ENCODE measurements at regions not wholly inside any gene's neighbourhood (a gene's known extent, or its start where the extent isn't known, plus 50 kb on each side); places are given as distances from the start of the nearest gene placed in this dataset.

GRCh38 chr12:87117526-87117925, 861.3 kb upstream of the MGAT4C start:
- Mint-ChIP-seq H3K4me1 (ENCODE audit: low read depth) (no peaks in the 10 kb centered on the region), H3K4me3 (no peak overlapping the region), H3K27me3 (no peaks in the 10 kb centered on the region), H3K27ac (no peak overlapping the region), H3K9me3 (peaks cover 4% of the 10 kb centered on the region), H3K36me3 (ENCODE audit: low read depth) (no peaks in the 10 kb centered on the region)
- no peaks in the 10 kb centered on the region for H3K4me1 ChIP-seq (ENCODE audit: insufficient read depth, low read length)
- no peaks in the 10 kb centered on the region for H3K27me3 ChIP-seq (ENCODE audit: control insufficient read depth in 1 of 2, insufficient read depth in 2 of 2, low read length in 2 of 2)
- no peak for DNase-seq
- ChIA-PET CTCF (no interaction called here), POLR2A (no interaction called here)
- peaks cover 0 to 5% of the 10 kb centered on the region in 2 experiments for H3K9me3 ChIP-seq (ENCODE audit: control insufficient read depth in 1 of 2, insufficient read depth in 1 of 2, low read length in 2 of 2)
- no peak for ATAC-seq (ENCODE audit: poor library complexity)
- TF ChIP-seq CTCF (IDR thresholded peaks at IDR 0.05), result no peak
- H3K36me3 ChIP-seq (ENCODE audit: insufficient read depth, low read length), result no peaks in the 10 kb centered on the region
- intact Hi-C loops (cut with DNase I, micrococcal nuclease), result no loop called here
- no peak overlapping the region for H3K4me3 ChIP-seq (ENCODE audit: low read length)
- H3K27ac ChIP-seq (ENCODE audit: low read depth in 1 of 2, low read length in 2 of 2), result no peak overlapping the region

GRCh38 chr12:87116780-87117179, 860.6 kb upstream of the MGAT4C start:
- ChIA-PET POLR2A (no interaction called here), CTCF (no interaction called here)
- intact Hi-C loops (cut with DNase I, micrococcal nuclease), result no loop called here
- no peak overlapping the region for H3K27ac ChIP-seq (ENCODE audit: low read depth in 1 of 2, low read length in 2 of 2)
- DNase-seq (no peak), ATAC-seq (ENCODE audit: poor library complexity) (no peak)
- no peaks in the 10 kb centered on the region for H3K36me3 ChIP-seq (ENCODE audit: insufficient read depth, low read length)
- Mint-ChIP-seq H3K4me1 (ENCODE audit: low read depth) (no peaks in the 10 kb centered on the region), H3K27ac (no peak overlapping the region), H3K27me3 (no peaks in the 10 kb centered on the region), H3K4me3 (no peak overlapping the region), H3K36me3 (ENCODE audit: low read depth) (no peaks in the 10 kb centered on the region), H3K9me3 (peaks cover 4% of the 10 kb centered on the region)
- H3K9me3 ChIP-seq (ENCODE audit: control insufficient read depth in 1 of 2, insufficient read depth in 1 of 2, low read length in 2 of 2), result peaks cover 0 to 5% of the 10 kb centered on the region in 2 experiments
- no peak overlapping the region for H3K4me3 ChIP-seq (ENCODE audit: low read length)
- H3K4me1 ChIP-seq (ENCODE audit: insufficient read depth, low read length), result no peaks in the 10 kb centered on the region
- no peaks in the 10 kb centered on the region for H3K27me3 ChIP-seq (ENCODE audit: control insufficient read depth in 1 of 2, insufficient read depth in 2 of 2, low read length in 2 of 2)
- no peak for TF ChIP-seq CTCF (IDR thresholded peaks at IDR 0.05)

- TF ChIP-seq CTCF (IDR thresholded peaks at IDR 0.05), result no peak
- Mint-ChIP-seq H3K27me3 (no peaks in the 10 kb centered on the region), H3K36me3 (ENCODE audit: low read depth) (no peaks in the 10 kb centered on the region), H3K4me3 (no peak overlapping the region), H3K27ac (no peak overlapping the region), H3K4me1 (ENCODE audit: low read depth) (no peaks in the 10 kb centered on the region), H3K9me3 (peaks cover 5% of the 10 kb centered on the region)
- Histone ChIP-seq H3K9me3 (ENCODE audit: control insufficient read depth in 1 of 2, insufficient read depth in 1 of 2, low read length in 2 of 2) (no peaks in the 10 kb centered on the region), H3K4me1 (ENCODE audit: insufficient read depth, low read length) (no peaks in the 10 kb centered on the region), H3K4me3 (ENCODE audit: low read length) (no peak overlapping the region), H3K36me3 (ENCODE audit: insufficient read depth, low read length) (no peaks in the 10 kb centered on the region), H3K27me3 (ENCODE audit: control insufficient read depth in 1 of 2, insufficient read depth in 2 of 2, low read length in 2 of 2) (no peaks in the 10 kb centered on the region), H3K27ac (ENCODE audit: low read depth in 1 of 2, low read length in 2 of 2) (no peak overlapping the region)
- ChIA-PET POLR2A (no interaction called here), CTCF (no interaction called here)
- intact Hi-C loops (cut with DNase I, micrococcal nuclease), result no loop called here
- ATAC-seq (ENCODE audit: poor library complexity) (no peak), DNase-seq (no peak)
These were observed 856.6 kb upstream of the MGAT4C start for GRCh38 chr12:87112571-87113345.

All from CD4-positive, alpha-beta T cell (primary cell).